GM18868 (cell line): ENCODE measurements at regions not wholly inside any gene's neighbourhood (a gene's known extent, or its start where the extent isn't known, plus 50 kb on each side); places are given as distances from the start of the nearest gene placed in this dataset.

Experiments used
- ATAC-seq: cut with Tn5 transposase; IDR thresholded peaks from one replicate; pipeline ENCODE4 v1.9.1; 2021; ENCODE audit warnings: mild to moderate bottlenecking, moderate library complexity; ENCODE audit not compliant: unreplicated experiment

- no peak for ATAC-seq
Measured at GRCh38 chr13:74820809-74821208, 661.2 kb downstream of the TBC1D4 start.

DNA sequence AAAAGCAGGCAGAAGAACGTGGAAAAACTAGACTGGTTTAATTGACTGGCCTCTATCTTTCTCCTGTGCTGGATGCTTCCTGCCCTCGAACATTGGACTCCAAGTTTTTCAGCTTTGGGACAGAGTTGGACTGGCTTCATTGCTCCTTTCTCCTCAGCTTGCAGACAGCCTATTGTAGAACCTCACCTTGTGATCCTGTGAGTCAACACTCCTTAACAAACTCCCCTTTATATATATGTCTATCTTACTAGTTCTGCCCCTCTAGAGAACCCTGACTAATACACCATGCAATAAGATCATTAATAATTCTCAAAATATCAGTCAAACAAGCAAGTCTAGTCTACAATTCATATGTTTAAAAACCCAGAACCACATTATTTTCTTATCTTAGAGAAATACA lies 662.4 kb downstream of the TBC1D4 start:
- no peak for ATAC-seq

GRCh38 chr13:74816737-74817136 lies 665.2 kb downstream of the TBC1D4 start:
- ATAC-seq = no peak

GRCh38 chr13:74796157-74796556 lies 662.0 kb upstream of the KLF12 start:
- no peak for ATAC-seq

GRCh38 chr13:74795526-74795925 lies 661.3 kb upstream of the KLF12 start:
- ATAC-seq = no peak

DNA sequence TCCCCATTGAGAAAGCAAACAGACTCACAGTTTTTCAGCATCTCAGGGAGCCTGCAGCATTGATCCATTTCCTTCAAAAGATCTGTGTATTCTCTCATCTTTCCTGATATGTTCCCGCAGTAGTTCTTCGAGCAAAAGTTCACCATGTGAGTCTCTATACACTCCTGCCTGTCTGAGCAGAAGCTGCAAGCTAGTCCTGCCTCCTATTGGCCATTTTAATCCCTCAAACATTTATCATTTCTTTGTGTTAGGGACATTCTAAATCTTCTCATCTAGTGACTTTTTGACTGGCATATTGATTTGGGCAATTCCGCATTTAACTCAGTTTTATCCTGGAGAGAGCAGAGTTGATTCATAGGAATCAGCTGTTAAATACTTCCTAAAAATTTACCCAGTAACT lies 660.4 kb upstream of the KLF12 start:
- ATAC-seq = no peak

GRCh38 chr13:74794147-74794546 lies 659.9 kb upstream of the KLF12 start:
- ATAC-seq = no peak

- ATAC-seq = no peak
Measured at GRCh38 chr13:74784959-74785358, 650.8 kb upstream of the KLF12 start.

GRCh38 chr13:74778946-74779345 lies 644.7 kb upstream of the KLF12 start:
- no peak for ATAC-seq

GRCh38 chr13:74778087-74778486 lies 643.9 kb upstream of the KLF12 start:
- ATAC-seq = no peak

- no peak for ATAC-seq
Measured at GRCh38 chr13:74774264-74774663, 640.1 kb upstream of the KLF12 start.

DNA sequence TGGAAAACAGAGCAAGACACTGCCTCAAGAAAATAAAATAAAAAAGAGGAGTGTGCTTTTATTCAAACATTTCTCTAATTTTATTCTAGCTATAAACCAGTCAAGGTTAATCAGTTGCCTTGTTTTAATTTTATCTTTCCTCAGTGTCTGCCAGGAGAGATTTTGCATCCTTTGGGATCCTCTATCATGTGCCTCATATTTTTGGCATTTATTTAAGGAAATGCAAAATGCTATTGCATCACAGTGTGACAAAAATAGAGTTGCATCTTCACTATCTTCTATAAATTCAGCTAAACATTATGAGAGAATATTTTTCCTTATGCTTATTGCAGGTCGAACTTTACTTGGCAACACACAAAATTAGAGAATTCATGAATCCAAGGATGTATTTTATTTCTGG lies 639.0 kb upstream of the KLF12 start:
- no peak for ATAC-seq

DNA sequence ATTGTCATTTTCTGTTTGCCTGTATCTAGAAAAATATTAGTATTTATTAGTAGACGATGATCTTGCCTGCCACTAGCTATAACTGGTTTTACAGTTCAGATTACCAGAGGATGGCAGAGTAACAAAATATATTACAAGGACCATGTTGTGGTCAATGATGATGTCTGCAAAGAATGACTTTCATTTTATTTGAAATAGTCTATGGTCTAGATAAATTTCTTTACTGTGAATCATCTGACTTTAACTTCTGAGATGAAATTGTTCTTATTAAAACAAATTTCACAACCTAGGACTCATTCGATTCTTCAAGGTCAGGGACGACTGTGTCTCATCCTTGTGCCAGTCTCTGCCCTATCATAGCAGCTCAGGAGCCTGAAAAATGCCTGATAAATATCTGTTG lies 637.8 kb upstream of the KLF12 start:
- no peak for ATAC-seq

DNA sequence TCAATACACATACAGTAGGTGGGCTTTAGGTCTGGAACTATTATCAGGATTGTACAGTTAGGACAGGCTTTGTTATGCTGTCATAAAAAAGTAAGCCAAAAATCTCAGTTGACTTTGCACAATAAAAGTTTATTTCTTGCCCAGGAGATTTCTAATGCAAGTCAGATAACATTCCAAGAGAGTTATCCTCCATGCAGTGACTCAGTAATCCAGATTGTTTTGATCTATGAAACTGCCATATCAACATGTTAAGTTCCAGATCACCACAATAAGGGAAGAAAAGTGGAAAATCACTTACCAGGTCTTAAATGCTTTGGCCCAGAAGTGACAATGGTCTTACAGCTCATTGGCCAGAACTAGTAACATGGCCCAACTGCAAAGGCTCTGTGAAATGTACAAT lies 636.2 kb upstream of the KLF12 start:
- ATAC-seq = no peak

DNA sequence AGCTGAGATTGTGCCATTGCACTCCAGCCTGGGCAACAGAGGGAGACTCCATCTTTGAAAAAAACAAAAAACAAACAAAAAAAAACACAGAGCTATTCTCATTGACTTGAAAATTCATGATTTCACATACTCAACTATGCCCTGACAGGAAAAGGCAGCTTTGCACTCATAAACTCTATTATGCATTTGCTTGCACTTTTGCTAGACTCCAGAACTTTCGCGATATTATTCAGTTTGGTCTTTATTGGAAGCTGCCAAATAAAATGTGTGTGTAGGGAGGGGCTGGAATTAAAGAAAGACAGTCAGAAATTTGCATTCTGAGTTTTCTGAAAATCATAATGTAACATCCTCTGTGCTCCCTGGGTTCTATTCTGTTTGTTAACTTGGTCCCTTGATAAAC lies 635.1 kb upstream of the KLF12 start:
- ATAC-seq = no peak

- no peak for ATAC-seq
Measured at GRCh38 chr13:74768521-74769085, 634.4 kb upstream of the KLF12 start.

DNA sequence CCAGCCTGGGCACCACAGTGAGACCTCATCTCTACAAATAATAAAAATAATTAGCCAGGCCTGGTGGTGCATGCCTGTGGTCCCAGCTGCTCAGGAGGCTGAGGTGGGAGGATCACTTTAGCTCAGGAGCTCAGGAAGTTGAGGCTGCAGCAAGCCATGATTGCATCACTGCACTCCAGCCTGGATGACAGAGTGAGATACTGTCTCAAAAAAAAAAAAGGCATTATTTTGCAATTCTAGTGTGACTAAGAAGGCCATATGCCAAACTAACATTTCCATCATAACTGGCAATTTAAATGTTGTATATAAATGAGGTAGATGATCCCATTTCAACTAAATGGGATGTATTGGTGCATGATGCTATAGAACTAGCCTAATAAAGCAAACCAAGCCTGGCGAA lies 632.8 kb upstream of the KLF12 start:
- no peak for ATAC-seq

DNA sequence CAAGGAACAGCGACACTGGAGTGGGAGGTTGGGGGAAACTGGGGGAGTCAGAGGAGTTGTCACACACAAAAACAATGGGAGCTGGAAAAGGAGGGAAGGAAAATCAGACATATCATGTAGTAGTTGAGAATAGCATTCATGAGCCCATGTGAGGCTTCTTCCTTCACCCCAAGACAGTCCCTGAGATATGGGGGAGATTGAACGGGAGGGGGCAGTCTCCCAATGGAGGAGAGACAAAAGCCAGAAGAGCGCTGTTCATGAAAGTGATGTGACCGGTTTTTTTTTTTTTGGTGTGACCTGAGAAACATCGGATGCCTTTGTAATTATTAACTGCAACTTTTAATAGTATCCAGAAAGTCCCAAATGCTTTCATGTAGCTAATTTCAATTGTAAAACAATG lies 631.8 kb upstream of the KLF12 start:
- ATAC-seq = no peak

DNA sequence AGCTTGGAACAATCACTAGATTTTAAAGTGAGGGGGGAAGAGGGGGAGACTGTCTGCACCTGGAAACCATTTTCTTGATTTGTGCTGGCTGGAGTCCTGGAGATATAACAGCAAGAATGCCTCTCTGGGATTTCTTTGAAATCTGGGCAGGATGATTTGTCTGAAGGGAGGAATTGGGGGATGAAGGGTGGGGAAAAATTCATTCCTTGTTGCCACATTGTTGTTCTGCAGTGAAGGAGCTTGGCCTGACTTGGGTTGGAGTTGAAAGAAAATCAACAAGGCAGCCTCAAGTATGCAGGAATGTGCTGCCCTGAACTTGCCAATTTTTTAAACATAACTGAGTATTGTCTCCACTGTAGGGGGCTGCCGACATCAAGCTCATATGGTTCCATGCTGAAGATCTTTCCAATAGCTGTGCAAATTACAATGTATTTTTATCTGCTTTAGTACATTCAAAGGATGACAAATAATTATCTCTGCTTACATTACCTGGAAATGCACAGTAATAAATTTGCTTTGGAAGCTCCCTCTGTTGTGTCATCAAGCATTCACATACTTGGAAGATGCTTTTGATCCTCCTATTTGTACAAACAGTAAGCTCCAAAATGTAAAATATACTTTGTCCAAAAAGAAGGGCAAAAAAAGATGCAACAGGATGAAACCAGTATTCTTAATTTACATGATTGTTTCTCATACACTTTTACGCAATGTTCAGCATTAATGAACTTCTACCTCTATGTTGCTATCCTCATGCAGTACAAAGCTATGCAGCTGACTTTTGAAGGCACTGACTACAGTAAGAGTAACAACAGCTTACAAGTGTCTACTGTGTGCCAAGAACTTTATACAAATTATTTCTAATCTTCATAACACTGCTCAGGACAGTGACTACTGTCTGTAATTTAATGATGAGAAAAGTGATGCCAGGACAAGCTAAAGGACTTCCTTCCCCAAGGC lies 627.9 kb upstream of the KLF12 start:
- ATAC-seq = no peak

DNA sequence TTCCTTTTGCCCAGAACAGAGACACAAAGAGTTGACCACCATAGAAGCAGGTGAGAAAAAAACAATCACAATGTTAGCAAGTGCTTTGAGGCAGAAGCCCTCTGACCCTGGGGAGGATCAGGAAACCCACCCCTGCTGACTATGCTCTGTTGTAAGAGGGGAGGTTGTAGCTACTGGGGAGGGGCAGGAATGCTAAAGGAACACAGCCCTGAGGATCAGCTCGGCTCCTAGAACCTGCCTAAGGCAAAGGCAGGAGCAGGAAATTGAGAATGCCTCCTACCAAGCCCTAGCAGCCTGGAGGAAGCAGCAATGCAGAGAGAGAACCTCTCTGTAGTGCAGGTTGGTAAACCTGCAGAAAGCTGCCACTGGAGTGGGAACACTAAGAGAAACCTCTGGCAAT lies 624.0 kb upstream of the KLF12 start:
- ATAC-seq = no peak

DNA sequence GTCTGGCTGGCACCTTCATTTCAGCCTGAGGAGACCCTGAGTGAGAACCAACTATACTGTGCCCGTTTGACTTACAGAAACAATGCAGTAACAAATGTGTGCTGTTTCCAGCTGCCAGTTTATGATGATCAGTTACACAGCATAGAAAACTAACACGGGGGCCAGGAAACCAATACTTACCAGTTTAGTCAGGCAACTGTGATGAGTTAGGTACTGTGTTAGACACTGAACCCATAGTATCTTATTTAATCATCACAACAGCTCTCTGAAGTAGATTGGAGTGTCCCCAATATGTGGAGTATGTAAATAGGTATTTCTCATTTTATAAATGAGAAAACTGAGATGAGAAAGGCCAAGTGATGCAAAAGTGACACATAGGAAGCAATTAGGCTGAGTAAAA lies 620.9 kb upstream of the KLF12 start:
- ATAC-seq = no peak

- no peak for ATAC-seq
Measured at GRCh38 chr13:74751739-74752138, 617.5 kb upstream of the KLF12 start.
